H9 (cell line): ENCODE measurements at regions not wholly inside any gene's neighbourhood (a gene's known extent, or its start where the extent isn't known, plus 50 kb on each side); places are given as distances from the start of the nearest gene placed in this dataset.

Experiments used
- DNase-seq: peaks from one replicate; pipeline ENCODE4 v3.0.0-alpha.2; 2017
- H2AFZ ChIP-seq: one replicate; pipeline ENCODE4 v1.6.1; 2013; ENCODE audit warnings: mild to moderate bottlenecking, low read length, control low read depth, moderate library complexity
- H2AK5ac ChIP-seq: 2 replicates; pipeline ENCODE4 v1.6.1; 2013; ENCODE audit warnings: low read length, control low read depth, mixed read lengths; ENCODE audit not compliant: insufficient read length
- H2BK120ac ChIP-seq: one replicate; pipeline ENCODE4 v1.6.1; 2013; ENCODE audit warnings: low read depth, mild to moderate bottlenecking, low read length, control low read depth, inconsistent platforms; ENCODE audit not compliant: poor library complexity, severe bottlenecking
- H2BK12ac ChIP-seq: 2 replicates; pipeline ENCODE4 v1.6.1; 2013; ENCODE audit warnings: low read length, control low read depth, mixed read lengths, low read depth; ENCODE audit not compliant: insufficient read length
- H2BK15ac ChIP-seq: 2 replicates; pipeline ENCODE4 v1.6.1; 2013; ENCODE audit warnings: low read depth, low read length, control low read depth
- H2BK20ac ChIP-seq: one replicate; pipeline ENCODE4 v1.6.1; 2013; ENCODE audit warnings: low read depth, mild to moderate bottlenecking, low read length, control low read depth, inconsistent platforms; ENCODE audit not compliant: poor library complexity, severe bottlenecking
- H2BK5ac ChIP-seq: 2 replicates; pipeline ENCODE4 v1.6.1; 2013; ENCODE audit warnings: low read length, control low read depth, mixed read lengths; ENCODE audit not compliant: insufficient read length
- H3K14ac ChIP-seq: 2 replicates; pipeline ENCODE4 v1.6.1; 2013; ENCODE audit warnings: low read length, control low read depth; ENCODE audit not compliant: insufficient read depth
- H3K18ac ChIP-seq: 2 replicates; pipeline ENCODE4 v1.6.1; 2013; ENCODE audit warnings: low read depth, mild to moderate bottlenecking, mixed read lengths, low read length, control low read depth; ENCODE audit not compliant: insufficient read length
- H3K23ac ChIP-seq: 2 replicates; pipeline ENCODE4 v1.6.1; 2013; ENCODE audit warnings: low read length, control low read depth, mixed read lengths, low read depth; ENCODE audit not compliant: insufficient read length
- H3K23me2 ChIP-seq: 2 replicates; pipeline ENCODE4 v1.6.1; 2013; ENCODE audit warnings: low read depth, mild to moderate bottlenecking, mixed read lengths, low read length, control low read depth; ENCODE audit not compliant: insufficient read length, poor library complexity, severe bottlenecking
- H3K27ac ChIP-seq: 2 replicates; pipeline ENCODE4 v1.5.1; 2013; ENCODE audit warnings: low read length, control low read depth, mixed read lengths, low read depth; ENCODE audit not compliant: insufficient read length
- H3K27me3 ChIP-seq: 2 replicates; pipeline ENCODE4 v1.6.1; 2013; ENCODE audit warnings: low read length, control low read depth, inconsistent platforms; ENCODE audit not compliant: insufficient read depth
- H3K4ac ChIP-seq: 2 replicates; pipeline ENCODE4 v1.6.1; 2013; ENCODE audit warnings: low read depth, mild to moderate bottlenecking, control low read depth, inconsistent platforms, low read length, moderate library complexity
- H3K4me1 ChIP-seq: 2 replicates; pipeline ENCODE4 v1.6.1; 2013; ENCODE audit warnings: low read length, control low read depth, inconsistent platforms; ENCODE audit not compliant: insufficient read depth
- H3K4me2 ChIP-seq: 2 replicates; pipeline ENCODE4 v1.6.1; 2013; ENCODE audit warnings: low read length, control low read depth, mixed read lengths; ENCODE audit not compliant: insufficient read length, insufficient read depth
- H3K56ac ChIP-seq: 2 replicates; pipeline ENCODE4 v1.6.1; 2013; ENCODE audit warnings: low read depth, mild to moderate bottlenecking, mixed read lengths, low read length, control low read depth; ENCODE audit not compliant: insufficient read length
- H3K79me1 ChIP-seq: 2 replicates; pipeline ENCODE4 v1.6.1; 2013; ENCODE audit warnings: low read depth, mild to moderate bottlenecking, moderate library complexity, low read length, control low read depth, inconsistent platforms; ENCODE audit not compliant: insufficient read depth, poor library complexity, severe bottlenecking
- H3K79me2 ChIP-seq: 2 replicates; pipeline ENCODE4 v1.6.1; 2013; ENCODE audit warnings: low read length, control low read depth, inconsistent platforms; ENCODE audit not compliant: insufficient read depth
- H3K9ac ChIP-seq: 2 replicates; pipeline ENCODE4 v1.6.1; 2013; ENCODE audit warnings: low read length, control low read depth, mixed read lengths; ENCODE audit not compliant: insufficient read length; ENCODE audit errors: extremely low read depth
- H3K9me3 ChIP-seq: one replicate; pipeline ENCODE4 v1.6.1; 2013; ENCODE audit warnings: low read depth, low read length, inconsistent platforms; ENCODE audit not compliant: control insufficient read depth
- H3T11ph ChIP-seq: one replicate; pipeline ENCODE4 v1.6.1; 2013; ENCODE audit warnings: mild to moderate bottlenecking, low read length, control low read depth, inconsistent platforms
- H4K20me1 ChIP-seq: one replicate; pipeline ENCODE4 v1.6.1; 2013; ENCODE audit not compliant: control insufficient read depth, insufficient read length, insufficient read depth
- H4K5ac ChIP-seq: 2 replicates; pipeline ENCODE4 v1.6.1; 2013; ENCODE audit warnings: low read depth, mild to moderate bottlenecking, mixed read lengths, low read length, control low read depth; ENCODE audit not compliant: insufficient read length
- H4K8ac ChIP-seq: replicated peaks from 2 replicates; pipeline ENCODE4 v1.6.1; 2013; ENCODE audit warnings: low read length, control low read depth, mixed read lengths, low read depth; ENCODE audit not compliant: insufficient read length
- H4K91ac ChIP-seq: 2 replicates; pipeline ENCODE4 v1.6.1; 2013; ENCODE audit warnings: low read depth, mild to moderate bottlenecking, moderate library complexity, mixed read lengths, low read length, control low read depth; ENCODE audit not compliant: insufficient read length
- H3K27ac Mint-ChIP-seq, 3 experiments: 2 replicates in 2 of 3; 3 replicates in 1 of 3; pipeline ENCODE4 v1.8.0; 2020 to 2021; ENCODE audit warnings: mixed read lengths in 3 of 3, mild to moderate bottlenecking in 1 of 3, moderate library complexity in 1 of 3
- H3K27me3 Mint-ChIP-seq: 2 replicates; pipeline ENCODE4 v1.8.0; 2021; ENCODE audit warnings: low read depth, mild to moderate bottlenecking, moderate library complexity, mixed read lengths
- H3K36me3 Mint-ChIP-seq, 3 experiments: 2 replicates in 2 of 3; 3 replicates in 1 of 3; pipeline ENCODE4 v1.8.0; 2020 to 2021; ENCODE audit warnings: low read depth in 3 of 3, mixed read lengths in 3 of 3; ENCODE audit not compliant: insufficient read depth in 1 of 3
- H3K4me1 Mint-ChIP-seq, 2 experiments: 2 replicates each; pipeline ENCODE4 v1.8.0; 2020; ENCODE audit warnings: mixed read lengths in 2 of 2
- H3K4me3 Mint-ChIP-seq, 2 experiments: 2 replicates in 1 of 2; 3 replicates in 1 of 2; pipeline ENCODE4 v1.8.0; 2020 to 2021; ENCODE audit warnings: mild to moderate bottlenecking in 2 of 2, mixed read lengths in 2 of 2, moderate library complexity in 1 of 2
- H3K9me3 Mint-ChIP-seq, 2 experiments: 2 replicates in 1 of 2; 3 replicates in 1 of 2; pipeline ENCODE4 v1.8.0; 2020; ENCODE audit warnings: mild to moderate bottlenecking in 2 of 2, mixed read lengths in 2 of 2, moderate library complexity in 1 of 2
- WGBS: extraction: QIAGEN DNeasy Blood & Tissue Kit; methylation state at CpG from one replicate; pipeline ENCODE4 v1.1.7; 2013; ENCODE audit warnings: missing lambda C conversion rate, low lambda C conversion rate, mixed read lengths; ENCODE audit not compliant: insufficient read length; ENCODE audit errors: extremely low coverage; 5-methylcytosine and 5-hydroxymethylcytosine counted together
- TF ChIP-seq, protein P1 (sequence below): fragments of 200-600 bp; sonication (generic); conservative IDR thresholded peaks from 3 replicates; pipeline ENCODE4 v1.8.0; 2021; ENCODE audit warnings: antibody characterized with exemption, mild to moderate bottlenecking

DNA sequence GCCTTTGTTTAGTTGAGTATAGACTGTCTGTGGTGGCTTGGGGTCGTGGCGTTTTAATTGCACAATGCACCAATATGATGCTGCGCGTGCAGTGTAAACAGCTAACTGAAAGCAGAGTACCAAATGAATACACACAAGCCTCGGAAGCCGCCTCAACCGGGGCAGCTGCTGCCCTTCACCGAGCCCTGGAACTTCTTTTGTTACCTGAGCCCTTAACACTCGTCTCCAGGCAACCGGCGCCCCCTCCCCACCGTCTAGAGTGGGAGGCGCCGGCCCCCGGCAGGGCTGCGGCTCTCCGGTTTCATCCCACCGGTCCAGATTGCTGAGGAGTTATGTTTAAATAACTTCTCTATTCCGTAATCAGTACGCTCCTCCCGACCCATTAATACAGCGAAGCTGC is 173.2 kb upstream of the TBL1X start:
- no peak overlapping the region for H3K9ac ChIP-seq
- H2AK5ac ChIP-seq: no peak overlapping the region
- WGBS: no CpG with 5 or more reads among the region's 22 CpGs
- peak overlapping the region in 2 of 3 experiments; percentile 53 to 82; a peak in 3 of 7 replicates for H3K27ac Mint-ChIP-seq
- H3K27me3 ChIP-seq: peaks cover 4% of the 10 kb centered on the region; the same call in 1 of the 2 replicates
- H3K79me1 ChIP-seq: no peaks in the 10 kb centered on the region
- no peak overlapping the region for H3K23ac ChIP-seq
- peaks cover 6% of the 10 kb centered on the region; the same call in 1 of the 2 replicates for H3K4me1 ChIP-seq
- peaks cover 4% of the 10 kb centered on the region for H3K23me2 ChIP-seq
- H2BK5ac ChIP-seq: no peak overlapping the region
- H3K27ac ChIP-seq: no peak overlapping the region
- no peak overlapping the region for H3K56ac ChIP-seq
- H3K36me3 Mint-ChIP-seq: peaks cover 0 to 5% (median 0%) of the 10 kb centered on the region in 3 experiments; a peak in 2 of 7 replicates
- no peak overlapping the region for H3K14ac ChIP-seq
- H4K5ac ChIP-seq: no peak overlapping the region
- H3K4me1 Mint-ChIP-seq: peaks cover 32 to 47% of the 10 kb centered on the region in 2 experiments
- H2BK15ac ChIP-seq: no peak overlapping the region
- no peak overlapping the region for H2AFZ ChIP-seq
- peak; percentile 71 for DNase-seq
- H3K27me3 Mint-ChIP-seq: peaks cover 25% of the 10 kb centered on the region
- peak overlapping the region; percentile 48 to 78 for H3K4me3 Mint-ChIP-seq
- H4K91ac ChIP-seq: no peak overlapping the region
- H3K4me2 ChIP-seq: peak overlapping the region; percentile 75
- H3K79me2 ChIP-seq: no peaks in the 10 kb centered on the region
- H2BK12ac ChIP-seq: no peak overlapping the region
- H2BK120ac ChIP-seq: no peak overlapping the region
- TF ChIP-seq, protein P1, sequence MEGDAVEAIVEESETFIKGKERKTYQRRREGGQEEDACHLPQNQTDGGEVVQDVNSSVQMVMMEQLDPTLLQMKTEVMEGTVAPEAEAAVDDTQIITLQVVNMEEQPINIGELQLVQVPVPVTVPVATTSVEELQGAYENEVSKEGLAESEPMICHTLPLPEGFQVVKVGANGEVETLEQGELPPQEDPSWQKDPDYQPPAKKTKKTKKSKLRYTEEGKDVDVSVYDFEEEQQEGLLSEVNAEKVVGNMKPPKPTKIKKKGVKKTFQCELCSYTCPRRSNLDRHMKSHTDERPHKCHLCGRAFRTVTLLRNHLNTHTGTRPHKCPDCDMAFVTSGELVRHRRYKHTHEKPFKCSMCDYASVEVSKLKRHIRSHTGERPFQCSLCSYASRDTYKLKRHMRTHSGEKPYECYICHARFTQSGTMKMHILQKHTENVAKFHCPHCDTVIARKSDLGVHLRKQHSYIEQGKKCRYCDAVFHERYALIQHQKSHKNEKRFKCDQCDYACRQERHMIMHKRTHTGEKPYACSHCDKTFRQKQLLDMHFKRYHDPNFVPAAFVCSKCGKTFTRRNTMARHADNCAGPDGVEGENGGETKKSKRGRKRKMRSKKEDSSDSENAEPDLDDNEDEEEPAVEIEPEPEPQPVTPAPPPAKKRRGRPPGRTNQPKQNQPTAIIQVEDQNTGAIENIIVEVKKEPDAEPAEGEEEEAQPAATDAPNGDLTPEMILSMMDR: no peak
- no peak overlapping the region for H4K8ac ChIP-seq
- no peak overlapping the region for H3K4ac ChIP-seq
- no peak overlapping the region for H3K18ac ChIP-seq
- peaks cover 0 to 59% of the 10 kb centered on the region in 2 experiments; a peak in 2 of 5 replicates for H3K9me3 Mint-ChIP-seq
- H3T11ph ChIP-seq: no peak overlapping the region
- H4K20me1 ChIP-seq: no peaks in the 10 kb centered on the region
- no peak overlapping the region for H2BK20ac ChIP-seq
- H3K9me3 ChIP-seq: no peaks in the 10 kb centered on the region
